Astrocyte of the cerebellum (primary cell): ENCODE measurements at regions not wholly inside any gene's neighbourhood (a gene's known extent, or its start where the extent isn't known, plus 50 kb on each side); places are given as distances from the start of the nearest gene placed in this dataset.

Experiments used
- DNase-seq: peaks from one replicate; pipeline ENCODE4 v3.0.0-alpha.2; 2011; ENCODE audit warnings: low read depth
- H3K4me3 ChIP-seq: 2 replicates; pipeline ENCODE4 v1.5.1; 2011; ENCODE audit warnings: mild to moderate bottlenecking, low read depth, low read length, moderate library complexity
- in situ Hi-C: cut with HindIII; loops from 2 replicates; pipeline ENCODE4 v1.10.0; 2017; ENCODE audit warnings: low sequenced_read_pairs
- TF ChIP-seq, protein P1 (sequence below): IDR thresholded peaks from 2 replicates; pipeline ENCODE4 v1.5.1; 2012; ENCODE audit warnings: low read length, low read depth, moderate library complexity, mild to moderate bottlenecking; ENCODE audit errors: missing control alignments

DNA sequence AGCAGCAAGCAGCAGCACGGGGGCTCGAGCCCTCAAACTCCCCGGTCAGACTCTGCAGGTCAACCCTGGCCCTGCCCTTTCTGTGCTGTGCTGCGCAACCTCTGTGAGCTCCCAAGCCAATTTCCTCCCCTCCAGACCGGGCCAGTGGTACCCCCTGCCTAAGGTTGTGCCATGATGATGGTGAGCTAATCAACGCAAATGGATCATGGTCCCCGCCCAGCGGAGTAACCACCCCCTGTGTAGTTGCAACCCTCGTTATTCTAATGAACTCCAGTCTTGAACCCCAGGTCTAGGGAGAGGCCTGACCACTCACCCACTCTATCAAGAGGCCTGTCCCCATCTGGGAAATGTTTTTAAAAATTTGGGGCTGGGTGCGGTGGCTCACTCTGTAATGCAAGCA, 201.8 kb upstream of the FOXF1 start:
- TF ChIP-seq, protein P1, sequence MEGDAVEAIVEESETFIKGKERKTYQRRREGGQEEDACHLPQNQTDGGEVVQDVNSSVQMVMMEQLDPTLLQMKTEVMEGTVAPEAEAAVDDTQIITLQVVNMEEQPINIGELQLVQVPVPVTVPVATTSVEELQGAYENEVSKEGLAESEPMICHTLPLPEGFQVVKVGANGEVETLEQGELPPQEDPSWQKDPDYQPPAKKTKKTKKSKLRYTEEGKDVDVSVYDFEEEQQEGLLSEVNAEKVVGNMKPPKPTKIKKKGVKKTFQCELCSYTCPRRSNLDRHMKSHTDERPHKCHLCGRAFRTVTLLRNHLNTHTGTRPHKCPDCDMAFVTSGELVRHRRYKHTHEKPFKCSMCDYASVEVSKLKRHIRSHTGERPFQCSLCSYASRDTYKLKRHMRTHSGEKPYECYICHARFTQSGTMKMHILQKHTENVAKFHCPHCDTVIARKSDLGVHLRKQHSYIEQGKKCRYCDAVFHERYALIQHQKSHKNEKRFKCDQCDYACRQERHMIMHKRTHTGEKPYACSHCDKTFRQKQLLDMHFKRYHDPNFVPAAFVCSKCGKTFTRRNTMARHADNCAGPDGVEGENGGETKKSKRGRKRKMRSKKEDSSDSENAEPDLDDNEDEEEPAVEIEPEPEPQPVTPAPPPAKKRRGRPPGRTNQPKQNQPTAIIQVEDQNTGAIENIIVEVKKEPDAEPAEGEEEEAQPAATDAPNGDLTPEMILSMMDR = no peak
- DNase-seq = no peak
- H3K4me3 ChIP-seq = no peak overlapping the region
- in situ Hi-C loops = no loop called here

DNA sequence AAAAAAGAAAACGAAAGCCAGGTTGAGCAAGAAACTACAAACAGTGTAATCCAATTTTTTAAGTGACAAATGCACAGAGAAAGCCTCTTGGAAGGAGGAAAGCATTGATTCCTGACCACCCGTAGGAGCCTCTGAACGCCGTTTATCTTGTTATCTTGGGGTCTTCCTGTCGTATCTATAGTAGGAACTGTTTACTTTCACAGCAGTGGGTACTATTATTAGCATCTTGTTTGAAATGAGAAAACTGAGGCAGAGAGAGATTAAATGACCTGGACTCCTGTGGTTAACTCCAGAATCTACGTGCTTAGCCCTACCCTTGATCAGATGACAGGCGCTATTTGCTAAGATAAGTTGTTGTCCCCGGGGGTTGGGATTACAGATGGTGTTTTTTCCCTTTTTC, 196.7 kb upstream of the FOXF1 start:
- H3K4me3 ChIP-seq = no peak overlapping the region
- in situ Hi-C loops = no loop called here
- DNase-seq = no peak
- TF ChIP-seq, protein P1 = no peak

DNA sequence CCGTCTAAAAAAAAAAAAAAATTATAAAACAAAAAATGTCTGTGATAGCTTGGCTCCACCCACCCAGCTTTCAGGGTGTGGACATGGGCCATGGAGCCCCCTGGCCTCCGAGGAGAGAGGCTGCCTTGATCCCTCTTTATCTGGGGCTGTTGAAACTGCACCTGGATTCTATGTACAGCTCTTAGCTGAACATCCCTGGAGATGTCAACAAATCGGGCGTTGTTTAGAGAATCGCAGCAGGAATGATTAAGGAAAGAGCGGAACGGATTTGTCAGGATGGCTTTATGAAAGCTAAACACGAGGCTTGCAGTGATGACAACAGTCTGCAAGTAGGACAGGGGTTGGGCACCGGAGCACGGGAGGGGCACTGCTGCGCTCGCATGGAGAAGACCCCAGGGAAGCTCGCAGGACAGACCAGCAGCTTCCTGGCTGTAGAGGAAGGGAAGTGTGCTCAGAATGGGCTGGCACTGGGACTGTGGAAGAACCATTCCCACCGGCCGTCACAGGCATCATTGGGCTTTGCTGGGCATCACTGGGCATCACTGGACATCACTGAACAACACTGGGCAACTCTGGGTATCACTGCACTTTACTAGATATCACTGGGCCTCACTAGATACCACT, 195.8 kb upstream of the FOXF1 start:
- TF ChIP-seq, protein P1 = no peak
- no peak overlapping the region for H3K4me3 ChIP-seq
- in situ Hi-C loops = no loop called here

DNA sequence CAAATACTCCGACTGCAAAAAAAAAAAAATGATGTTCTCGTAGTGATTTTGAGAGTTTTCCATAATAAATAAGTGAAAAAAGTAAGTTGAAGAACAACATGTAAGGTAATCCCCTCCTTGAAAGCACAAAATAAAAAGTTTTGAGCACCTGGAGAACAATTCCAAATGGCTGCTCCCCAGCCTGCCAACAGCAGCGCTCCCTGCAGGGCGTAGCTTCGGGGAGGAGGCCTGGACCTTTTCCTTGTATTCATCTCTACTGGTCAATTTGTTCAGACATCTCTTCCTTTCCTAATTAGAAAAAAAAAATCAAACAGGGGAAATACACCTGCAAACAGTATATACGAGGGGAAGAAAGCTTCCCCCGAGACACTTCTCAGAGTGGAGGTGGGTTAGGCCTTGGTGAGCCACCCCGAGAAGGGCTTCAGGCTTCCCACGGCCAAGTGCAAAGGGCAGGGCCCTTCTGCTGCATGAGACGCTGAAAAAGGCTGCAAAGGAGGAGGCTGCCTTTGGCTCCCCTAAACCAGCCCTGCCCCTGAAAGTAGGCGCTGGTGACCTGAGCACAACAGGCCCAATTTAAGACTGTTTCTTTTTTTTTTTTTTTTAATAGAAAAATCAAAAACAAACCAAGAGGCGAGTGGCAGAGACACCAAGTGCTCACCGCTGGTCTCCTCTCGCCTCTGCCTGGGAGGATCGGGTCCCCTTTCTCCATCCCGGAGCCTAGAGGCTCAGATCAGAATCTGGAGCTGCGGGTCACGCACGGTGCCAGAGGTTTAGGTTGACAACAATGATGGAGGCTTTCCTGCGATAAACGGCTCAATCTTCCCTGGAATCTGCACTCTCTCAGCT, 193.1 kb upstream of the FOXF1 start:
- H3K4me3 ChIP-seq = no peak overlapping the region
- DNase-seq = no peak
- in situ Hi-C loops = no loop called here
- TF ChIP-seq, protein P1 = no peak

More for the DNA sequence above, 195.8 kb upstream of the FOXF1 start:
- DNase-seq = no peak

DNA sequence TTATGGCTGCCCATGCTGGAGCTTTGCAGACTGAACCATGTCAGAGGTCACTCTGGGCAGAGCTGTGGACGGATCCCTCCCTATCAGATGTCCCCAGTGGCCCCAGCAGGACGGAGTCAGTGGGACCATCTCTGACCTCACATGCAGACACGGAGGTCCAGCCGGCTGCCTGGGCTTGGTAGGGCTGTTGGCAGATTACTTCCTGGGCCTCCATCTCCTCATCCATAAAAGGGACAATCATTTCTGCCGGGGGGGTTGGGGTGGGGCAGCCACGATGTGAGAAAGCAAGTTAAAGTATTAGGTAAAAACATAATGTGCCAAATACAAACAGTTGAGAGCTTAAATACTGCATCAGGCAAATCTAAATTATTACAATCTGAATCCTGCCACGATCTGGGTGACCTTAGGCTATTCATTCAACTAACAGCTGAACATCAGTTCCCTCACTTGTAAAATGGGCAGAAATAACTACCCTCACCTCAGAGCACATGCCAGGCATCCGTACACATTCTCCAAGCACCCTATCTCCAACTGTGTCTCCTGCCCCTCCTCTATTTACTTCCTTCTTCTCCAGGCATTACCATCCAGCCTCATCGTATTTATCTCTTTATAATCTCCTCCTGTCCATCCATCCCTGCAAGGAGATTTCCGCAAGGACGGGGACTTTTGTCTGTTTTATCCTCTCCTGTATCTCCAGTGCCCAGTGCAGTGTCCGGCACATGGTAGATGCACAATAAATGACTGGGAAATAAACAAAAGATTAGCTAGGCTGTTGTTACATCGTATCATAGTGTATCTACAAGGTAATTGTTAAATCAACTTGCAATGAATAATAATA, 192.3 kb upstream of the FOXF1 start:
- TF ChIP-seq, protein P1 = no peak
- DNase-seq = no peak

GRCh38 chr16:86319585-86320236, 190.6 kb upstream of the FOXF1 start:
- in situ Hi-C loops = no loop called here
- TF ChIP-seq, protein P1 = no peak
- no peak overlapping the region for H3K4me3 ChIP-seq
- DNase-seq = no peak

More for the DNA sequence above, 192.3 kb upstream of the FOXF1 start:
- in situ Hi-C loops = no loop called here
- no peak overlapping the region for H3K4me3 ChIP-seq
